Duodenal mucosa (tissue), 2 donors: ENCODE measurements at regions not wholly inside any gene's neighbourhood (a gene's known extent, or its start where the extent isn't known, plus 50 kb on each side); places are given as distances from the start of the nearest gene placed in this dataset.

Experiments used
- H3K27ac ChIP-seq: one replicate; pipeline ENCODE4 v1.7.0; 2013; ENCODE audit warnings: low read depth, low read length
- H3K27me3 ChIP-seq, 2 donors: one replicate each; pipeline ENCODE4 v1.7.0; 2013; ENCODE audit warnings: low read length in 2 of 2, control low read depth in 1 of 2; ENCODE audit not compliant: insufficient read depth in 2 of 2, control insufficient read depth in 1 of 2
- H3K36me3 ChIP-seq, 2 donors: one replicate each; pipeline ENCODE4 v1.7.0; 2013; ENCODE audit warnings: low read length in 2 of 2, control low read depth in 1 of 2; ENCODE audit not compliant: insufficient read depth in 2 of 2, control insufficient read depth in 1 of 2
- H3K4me1 ChIP-seq, 2 donors: one replicate each; pipeline ENCODE4 v1.7.0; 2013; ENCODE audit warnings: low read length in 2 of 2, control low read depth in 1 of 2; ENCODE audit not compliant: insufficient read depth in 2 of 2, control insufficient read depth in 1 of 2
- H3K4me3 ChIP-seq, 2 donors: one replicate each; pipeline ENCODE4 v1.7.0; 2013; ENCODE audit warnings: low read length in 2 of 2, low read depth in 1 of 2
- H3K9ac ChIP-seq, 2 donors: one replicate each; pipeline ENCODE4 v1.7.0; 2013; ENCODE audit warnings: low read length in 2 of 2, low read depth in 1 of 2
- H3K9me3 ChIP-seq, 2 donors: one replicate each; pipeline ENCODE4 v1.7.0; 2013; ENCODE audit warnings: low read length in 2 of 2, control low read depth in 1 of 2; ENCODE audit not compliant: control insufficient read depth in 1 of 2

- Histone ChIP-seq H3K27me3 (no peaks in the 10 kb centered on the region), H3K9me3 (no peaks in the 10 kb centered on the region), H3K9ac (no peak overlapping the region), H3K4me1 (no peaks in the 10 kb centered on the region), H3K36me3 (no peaks in the 10 kb centered on the region), H3K4me3 (no peak overlapping the region), H3K27ac (no peak overlapping the region)
Measured at GRCh38 chr3:81005992-81006391, 755.5 kb downstream of the GBE1 start.

DNA sequence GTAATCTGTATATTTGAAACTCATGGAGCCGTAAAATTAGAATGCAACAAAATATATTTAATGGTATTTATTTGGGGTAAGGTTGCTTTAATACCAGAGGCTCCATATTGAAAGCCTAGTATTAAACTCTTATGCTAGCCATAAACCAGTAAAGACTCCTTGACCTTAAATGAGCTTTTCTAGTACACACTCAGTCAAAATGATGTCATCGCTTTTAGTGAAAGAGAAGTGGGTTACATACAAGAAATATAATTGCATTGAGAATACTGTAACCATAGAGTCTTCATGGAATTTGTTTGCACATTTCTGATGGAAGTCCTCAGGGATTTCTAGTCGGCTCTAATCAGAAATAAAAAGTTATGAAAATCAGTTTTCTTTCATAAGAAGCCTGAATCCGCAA lies 757.6 kb downstream of the GBE1 start:
- no peak overlapping the region for H3K27ac ChIP-seq
- H3K9ac ChIP-seq, result no peak overlapping the region
- H3K36me3 ChIP-seq, result no peaks in the 10 kb centered on the region
- H3K27me3 ChIP-seq, result no peaks in the 10 kb centered on the region
- H3K4me1 ChIP-seq, result no peaks in the 10 kb centered on the region
- H3K4me3 ChIP-seq, result no peak overlapping the region
- H3K9me3 ChIP-seq, result no peaks in the 10 kb centered on the region

- H3K4me3 ChIP-seq, result no peak overlapping the region
- no peaks in the 10 kb centered on the region for H3K27me3 ChIP-seq
- H3K9me3 ChIP-seq, result no peaks in the 10 kb centered on the region
- no peak overlapping the region for H3K27ac ChIP-seq
- no peaks in the 10 kb centered on the region for H3K36me3 ChIP-seq
- no peaks in the 10 kb centered on the region for H3K4me1 ChIP-seq
- H3K9ac ChIP-seq, result no peak overlapping the region
Measured at GRCh38 chr3:81003008-81003645, 758.3 kb downstream of the GBE1 start.

DNA sequence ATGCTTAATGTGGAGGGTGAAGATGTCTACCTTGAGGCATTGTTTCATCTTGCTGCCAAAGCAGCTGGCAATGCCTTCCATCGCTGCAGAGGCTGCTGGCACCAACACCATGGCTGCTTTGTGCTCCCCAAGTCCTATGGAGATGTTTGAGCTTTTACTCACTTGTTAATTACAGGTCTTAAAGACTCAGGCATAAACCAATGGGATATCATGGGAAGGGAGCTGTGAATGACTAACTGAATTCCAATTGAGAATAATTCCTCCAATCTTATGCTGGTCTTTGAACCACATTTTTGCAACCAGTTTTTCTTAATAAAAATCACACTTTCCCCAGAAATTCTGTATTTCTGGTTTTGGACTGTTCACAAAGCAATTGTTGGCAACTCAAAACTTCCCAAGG lies 762.0 kb downstream of the GBE1 start:
- Histone ChIP-seq H3K27ac (no peak overlapping the region), H3K36me3 (no peaks in the 10 kb centered on the region), H3K9ac (no peak overlapping the region), H3K9me3 (no peaks in the 10 kb centered on the region), H3K4me1 (no peaks in the 10 kb centered on the region), H3K4me3 (no peak overlapping the region), H3K27me3 (no peaks in the 10 kb centered on the region)

DNA sequence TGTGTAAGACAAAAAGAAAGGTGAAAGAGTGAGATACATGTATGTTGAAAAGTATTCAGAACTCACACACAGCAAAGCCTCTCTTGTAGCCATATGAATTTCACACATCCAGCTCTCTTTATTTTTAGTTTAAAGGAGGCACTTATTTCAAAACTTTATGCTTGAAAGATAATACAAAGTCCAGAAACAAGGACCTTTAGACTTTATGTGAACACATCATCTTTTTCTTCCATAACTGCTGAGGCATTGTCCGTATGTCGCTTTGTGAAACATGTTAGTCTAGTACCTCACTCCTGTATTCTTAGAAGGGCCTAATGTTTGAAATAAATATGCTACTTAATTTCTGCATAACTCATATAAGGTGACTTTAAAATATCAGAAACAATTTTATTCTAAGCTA lies 763.4 kb downstream of the GBE1 start:
- H3K4me3 ChIP-seq, result no peak overlapping the region
- H3K4me1 ChIP-seq, result peaks cover 0 to 8% of the 10 kb centered on the region in 2 donors
- H3K27me3 ChIP-seq, result no peaks in the 10 kb centered on the region
- no peaks in the 10 kb centered on the region for H3K9me3 ChIP-seq
- no peak overlapping the region for H3K9ac ChIP-seq
- no peaks in the 10 kb centered on the region for H3K36me3 ChIP-seq
- no peak overlapping the region for H3K27ac ChIP-seq

DNA sequence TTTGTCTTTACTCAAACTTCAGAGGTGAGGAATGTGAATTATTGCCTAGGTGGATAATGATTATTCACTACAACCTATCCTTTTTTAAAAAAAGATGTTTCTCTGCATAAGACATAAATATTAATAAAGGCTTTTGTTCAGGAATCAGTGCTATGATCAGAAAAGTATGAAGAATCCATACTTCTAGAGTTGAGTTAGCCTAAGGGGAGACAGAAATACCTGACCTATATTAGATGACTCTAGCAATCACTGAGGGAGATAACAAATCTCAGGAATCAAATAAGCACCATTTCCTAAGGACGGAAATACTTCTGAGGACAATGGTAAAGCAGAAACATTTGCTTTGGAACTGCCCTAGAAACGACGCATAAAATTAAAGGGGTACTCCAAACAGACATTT lies 763.8 kb downstream of the GBE1 start:
- Histone ChIP-seq H3K4me1 (peaks cover 0 to 8% of the 10 kb centered on the region in 2 donors), H3K27ac (no peak overlapping the region), H3K9me3 (no peaks in the 10 kb centered on the region), H3K9ac (no peak overlapping the region), H3K4me3 (no peak overlapping the region), H3K36me3 (no peaks in the 10 kb centered on the region), H3K27me3 (no peaks in the 10 kb centered on the region)

GRCh38 chr3:80994767-80995166 lies 766.7 kb downstream of the GBE1 start:
- Histone ChIP-seq H3K27ac (no peak overlapping the region), H3K9ac (no peak overlapping the region), H3K4me1 (peaks cover 0 to 8% of the 10 kb centered on the region in 2 donors), H3K9me3 (no peaks in the 10 kb centered on the region), H3K27me3 (no peaks in the 10 kb centered on the region), H3K36me3 (no peaks in the 10 kb centered on the region), H3K4me3 (no peak overlapping the region)

GRCh38 chr3:80994085-80994665 lies 767.3 kb downstream of the GBE1 start:
- no peaks in the 10 kb centered on the region for H3K36me3 ChIP-seq
- H3K9me3 ChIP-seq, result no peaks in the 10 kb centered on the region
- H3K4me1 ChIP-seq, result peaks cover 0 to 8% of the 10 kb centered on the region in 2 donors
- H3K27me3 ChIP-seq, result no peaks in the 10 kb centered on the region
- H3K27ac ChIP-seq, result no peak overlapping the region
- H3K9ac ChIP-seq, result no peak overlapping the region
- no peak overlapping the region for H3K4me3 ChIP-seq

DNA sequence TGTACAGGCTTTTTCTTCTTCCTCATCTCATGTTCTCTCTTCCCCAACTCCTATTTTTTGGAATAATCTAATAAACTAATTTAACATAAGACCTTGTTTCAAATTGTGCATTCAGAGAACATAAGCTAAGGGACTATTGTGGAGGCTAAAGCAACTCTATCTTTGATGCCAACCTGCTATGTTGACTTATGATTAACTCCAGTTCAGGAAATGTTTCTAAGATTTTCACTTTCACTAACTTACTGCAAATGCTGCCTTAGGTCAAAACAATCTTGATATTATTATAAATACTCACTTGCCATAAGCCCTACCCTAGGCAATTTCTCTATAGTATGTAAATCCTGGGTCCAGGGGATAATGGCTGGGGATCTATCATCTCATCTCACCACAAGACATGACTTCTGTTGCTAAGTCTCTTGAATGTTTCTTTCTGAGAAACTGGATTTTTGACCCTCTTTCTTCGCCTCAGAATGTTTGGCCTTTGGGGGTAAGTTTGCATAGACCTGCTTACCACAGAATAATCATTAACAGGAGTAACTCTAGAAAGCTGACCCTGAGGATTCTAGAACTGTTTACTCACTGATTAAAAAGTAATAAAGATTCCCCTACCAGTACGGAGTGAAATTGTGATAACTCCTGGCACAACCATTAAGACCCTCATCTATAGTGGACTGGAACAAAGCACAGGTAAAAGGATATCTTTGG lies 768.1 kb downstream of the GBE1 start:
- Histone ChIP-seq H3K9ac (no peak overlapping the region), H3K4me1 (peaks cover 0 to 8% of the 10 kb centered on the region in 2 donors), H3K36me3 (no peaks in the 10 kb centered on the region), H3K4me3 (peak overlapping the region in 1 of 2 donors; percentile 21), H3K27me3 (no peaks in the 10 kb centered on the region), H3K9me3 (peaks cover 0 to 5% of the 10 kb centered on the region in 2 donors), H3K27ac (no peak overlapping the region)

- Histone ChIP-seq H3K4me1 (peaks cover 0 to 9% of the 10 kb centered on the region in 2 donors), H3K36me3 (no peaks in the 10 kb centered on the region), H3K9me3 (peaks cover 0 to 5% of the 10 kb centered on the region in 2 donors), H3K27ac (no peak overlapping the region), H3K4me3 (no peak overlapping the region), H3K9ac (no peak overlapping the region), H3K27me3 (no peaks in the 10 kb centered on the region)
Measured at GRCh38 chr3:80983753-80984152, 777.7 kb downstream of the GBE1 start.
